ENCODE measurements at regions not wholly inside any gene's neighbourhood (a gene's known extent, or its start where the extent isn't known, plus 50 kb on each side); places are given as distances from the start of the nearest gene placed in this dataset.
"Not testable (repeated sequence)": the region's sequence is repeated elsewhere in the genome, so short reads cannot be mapped to it uniquely, and the experiment has no call there.

GRCh38 chr3:177620073-177620472 is 422.8 kb upstream of the TBL1XR1 start:
- WGBS (ENCODE audit: insufficient coverage, low lambda C conversion rate): 90% methylated on average over 4 of the region's 9 CpGs
- no peak overlapping the region for H3K27ac ChIP-seq (ENCODE audit: low read length)
- no peaks in the 10 kb centered on the region for H3K27me3 ChIP-seq (ENCODE audit: control insufficient read depth, insufficient read depth, low read length)
- no peaks in the 10 kb centered on the region for H3K9me3 ChIP-seq (ENCODE audit: control insufficient read depth, low read depth, low read length)
- no peaks in the 10 kb centered on the region for H3K36me3 ChIP-seq (ENCODE audit: control insufficient read depth, insufficient read depth, low read length)
- H3K4me1 ChIP-seq (ENCODE audit: control insufficient read depth, insufficient read depth, low read length): no peaks in the 10 kb centered on the region
- no peak overlapping the region for H3K4me3 ChIP-seq (ENCODE audit: low read length)
- no peak for DNase-seq

DNA sequence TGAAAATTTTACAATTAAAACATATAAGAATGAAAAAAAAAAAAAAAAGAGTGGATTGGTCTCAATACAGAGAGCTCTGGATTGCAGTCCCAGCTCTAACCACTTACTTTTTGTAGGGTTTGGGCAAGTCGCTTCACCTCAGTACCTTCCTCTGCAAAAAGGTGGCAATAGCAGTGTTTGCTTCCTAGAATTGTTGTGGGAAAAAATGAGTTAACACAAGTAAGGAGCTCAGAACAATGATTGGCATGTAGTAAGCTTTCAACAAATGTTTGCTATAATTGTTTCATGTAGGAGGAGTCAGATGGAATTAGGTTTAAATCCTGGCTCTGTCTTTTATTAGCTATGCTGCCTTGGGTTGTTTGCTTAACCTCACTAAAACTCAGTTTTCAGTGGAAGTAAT is 425.2 kb upstream of the TBL1XR1 start:
- no peak for DNase-seq
- Histone ChIP-seq H3K36me3 (ENCODE audit: control insufficient read depth, insufficient read depth, low read length) (no peaks in the 10 kb centered on the region), H3K4me1 (ENCODE audit: control insufficient read depth, insufficient read depth, low read length) (no peaks in the 10 kb centered on the region), H3K27me3 (ENCODE audit: control insufficient read depth, insufficient read depth, low read length) (no peaks in the 10 kb centered on the region), H3K4me3 (ENCODE audit: low read length) (no peak overlapping the region), H3K9me3 (ENCODE audit: control insufficient read depth, low read depth, low read length) (no peaks in the 10 kb centered on the region), H3K27ac (ENCODE audit: low read length) (no peak overlapping the region)
- 71% methylated on average over 1 of the region's 1 CpG for WGBS (ENCODE audit: insufficient coverage, low lambda C conversion rate)

DNA sequence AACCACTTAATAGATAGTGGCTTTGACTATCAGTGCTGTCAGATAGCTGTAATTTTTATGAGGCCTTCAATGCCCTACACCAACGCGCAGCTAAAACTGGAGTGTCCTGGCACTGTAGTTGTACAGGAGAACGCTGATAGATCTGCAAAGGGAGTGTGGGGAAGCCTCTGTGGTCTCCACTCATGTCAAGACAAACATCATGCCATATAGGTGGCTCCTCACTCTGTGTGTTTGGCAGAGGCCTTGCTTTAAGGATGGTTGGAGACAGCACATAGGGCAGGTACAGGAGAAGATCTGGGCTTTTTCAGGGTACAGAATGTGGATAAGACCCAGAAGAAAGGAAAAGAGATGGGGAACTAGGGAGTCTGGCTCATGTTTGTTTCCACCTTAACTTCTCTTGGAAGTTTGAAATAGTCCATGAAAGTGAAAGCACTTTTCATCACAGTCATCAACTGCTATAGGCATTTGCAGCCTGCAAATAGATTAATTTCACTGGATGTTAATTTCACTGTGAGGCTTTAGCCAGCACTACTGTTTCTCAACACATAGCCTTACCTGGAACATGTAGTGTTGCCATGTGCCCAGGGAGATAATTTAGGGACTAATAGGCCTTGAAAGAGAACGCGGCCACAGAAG is 425.8 kb upstream of the TBL1XR1 start:
- H3K4me1 ChIP-seq (ENCODE audit: control insufficient read depth, insufficient read depth, low read length): no peaks in the 10 kb centered on the region
- H3K36me3 ChIP-seq (ENCODE audit: control insufficient read depth, insufficient read depth, low read length): no peaks in the 10 kb centered on the region
- no CpG with 5 or more reads among the region's 5 CpGs for WGBS (ENCODE audit: insufficient coverage, low lambda C conversion rate)
- H3K9me3 ChIP-seq (ENCODE audit: control insufficient read depth, low read depth, low read length): no peaks in the 10 kb centered on the region
- peak in 1 of 2 donors; percentile 28 for DNase-seq
- H3K27me3 ChIP-seq (ENCODE audit: control insufficient read depth, insufficient read depth, low read length): no peaks in the 10 kb centered on the region
- H3K27ac ChIP-seq (ENCODE audit: low read length): no peak overlapping the region
- no peak overlapping the region for H3K4me3 ChIP-seq (ENCODE audit: low read length)

DNA sequence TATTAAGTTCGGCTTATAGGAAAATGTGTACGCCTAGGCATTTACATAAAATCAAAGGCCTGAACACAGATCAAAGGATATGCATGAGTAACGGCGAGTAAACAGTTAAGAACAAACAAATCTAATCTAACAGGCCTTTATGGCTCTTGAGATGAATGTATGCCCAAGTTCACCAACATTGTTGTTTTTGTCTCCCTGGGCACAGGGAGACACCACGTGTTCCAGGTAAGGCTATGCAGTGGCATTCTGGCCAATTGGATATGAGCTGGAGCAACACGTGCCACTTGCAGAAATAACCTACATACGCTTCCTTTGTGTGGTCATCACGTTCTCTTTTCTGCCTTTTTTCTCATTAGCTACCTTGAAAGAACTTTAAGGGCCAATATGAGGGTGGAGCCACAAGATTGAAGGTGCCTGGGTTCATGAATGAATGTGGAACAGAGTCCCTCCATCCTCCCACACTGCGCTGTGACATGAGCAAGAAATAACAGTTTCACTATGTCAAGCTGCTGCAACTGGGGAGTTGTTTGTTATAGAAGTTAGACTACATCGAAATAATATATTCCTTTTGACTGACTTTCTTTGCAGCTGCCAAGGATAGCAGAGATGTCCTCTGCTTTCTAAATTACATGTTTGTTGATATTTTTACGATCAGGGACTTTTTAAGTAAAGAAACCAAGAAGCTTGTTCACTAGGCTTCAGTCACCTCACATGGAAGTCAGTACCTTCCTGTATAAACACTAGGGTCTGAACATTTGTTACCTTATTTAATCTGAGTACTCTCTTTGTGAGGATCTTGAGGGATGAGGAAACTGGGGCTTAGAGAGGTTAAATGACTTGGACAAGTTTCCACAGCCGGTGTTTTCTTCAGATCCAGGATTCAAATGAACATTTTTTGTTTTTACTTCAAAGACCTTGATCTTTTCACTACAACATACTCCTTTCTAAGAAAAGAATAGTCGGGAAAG is 427.5 kb upstream of the TBL1XR1 start:
- no peaks in the 10 kb centered on the region for H3K9me3 ChIP-seq (ENCODE audit: control insufficient read depth, low read depth, low read length)
- no peak for DNase-seq
- H3K4me1 ChIP-seq (ENCODE audit: control insufficient read depth, insufficient read depth, low read length): no peaks in the 10 kb centered on the region
- no peaks in the 10 kb centered on the region for H3K36me3 ChIP-seq (ENCODE audit: control insufficient read depth, insufficient read depth, low read length)
- no peak overlapping the region for H3K4me3 ChIP-seq (ENCODE audit: low read length)
- 91% methylated on average over 6 of the region's 13 CpGs for WGBS (ENCODE audit: insufficient coverage, low lambda C conversion rate)
- no peak overlapping the region for H3K27ac ChIP-seq (ENCODE audit: low read length)
- H3K27me3 ChIP-seq (ENCODE audit: control insufficient read depth, insufficient read depth, low read length): no peaks in the 10 kb centered on the region

- Histone ChIP-seq H3K4me3 (ENCODE audit: low read length) (no peak overlapping the region), H3K27me3 (ENCODE audit: control insufficient read depth, insufficient read depth, low read length) (no peaks in the 10 kb centered on the region), H3K4me1 (ENCODE audit: control insufficient read depth, insufficient read depth, low read length) (no peaks in the 10 kb centered on the region), H3K36me3 (ENCODE audit: control insufficient read depth, insufficient read depth, low read length) (no peaks in the 10 kb centered on the region), H3K27ac (ENCODE audit: low read length) (no peak overlapping the region), H3K9me3 (ENCODE audit: control insufficient read depth, low read depth, low read length) (no peaks in the 10 kb centered on the region)
- no CpG with 5 or more reads among the region's 2 CpGs for WGBS (ENCODE audit: insufficient coverage, low lambda C conversion rate)
- DNase-seq: no peak
Measured at GRCh38 chr3:177626045-177626444, 428.8 kb upstream of the TBL1XR1 start.

GRCh38 chr3:177628095-177628719 is 430.9 kb upstream of the TBL1XR1 start:
- H3K9me3 ChIP-seq (ENCODE audit: control insufficient read depth, low read depth, low read length); DNase-seq; H3K4me1 ChIP-seq (ENCODE audit: control insufficient read depth, insufficient read depth, low read length); H3K27ac ChIP-seq (ENCODE audit: low read length); H3K4me3 ChIP-seq (ENCODE audit: low read length); H3K36me3 ChIP-seq (ENCODE audit: control insufficient read depth, insufficient read depth, low read length); H3K27me3 ChIP-seq (ENCODE audit: control insufficient read depth, insufficient read depth, low read length): not testable (repeated sequence)

- Histone ChIP-seq H3K9me3 (ENCODE audit: control insufficient read depth, low read depth, low read length) (no peaks in the 10 kb centered on the region), H3K27me3 (ENCODE audit: control insufficient read depth, insufficient read depth, low read length) (no peaks in the 10 kb centered on the region), H3K27ac (ENCODE audit: low read length) (no peak overlapping the region), H3K4me3 (ENCODE audit: low read length) (no peak overlapping the region), H3K36me3 (ENCODE audit: control insufficient read depth, insufficient read depth, low read length) (no peaks in the 10 kb centered on the region), H3K4me1 (ENCODE audit: control insufficient read depth, insufficient read depth, low read length) (no peaks in the 10 kb centered on the region)
- no CpG with 5 or more reads among the region's 3 CpGs for WGBS (ENCODE audit: insufficient coverage, low lambda C conversion rate)
- no peak for DNase-seq
Measured at GRCh38 chr3:177629276-177629675, 432.0 kb upstream of the TBL1XR1 start.

GRCh38 chr3:177633671-177634207 is 436.5 kb upstream of the TBL1XR1 start:
- Histone ChIP-seq H3K27me3 (ENCODE audit: control insufficient read depth, insufficient read depth, low read length) (no peaks in the 10 kb centered on the region), H3K27ac (ENCODE audit: low read length) (no peak overlapping the region)
- DNase-seq: no peak

GRCh38 chr3:177635601-177636106 is 438.4 kb upstream of the TBL1XR1 start:
- not testable (repeated sequence) for H3K36me3 ChIP-seq (ENCODE audit: control insufficient read depth, insufficient read depth, low read length); H3K9me3 ChIP-seq (ENCODE audit: control insufficient read depth, low read depth, low read length); H3K27me3 ChIP-seq (ENCODE audit: control insufficient read depth, insufficient read depth, low read length); DNase-seq; H3K4me3 ChIP-seq (ENCODE audit: low read length); H3K27ac ChIP-seq (ENCODE audit: low read length); H3K4me1 ChIP-seq (ENCODE audit: control insufficient read depth, insufficient read depth, low read length)
- 100% methylated on average over 3 of the region's 3 CpGs for WGBS (ENCODE audit: insufficient coverage, low lambda C conversion rate)

More at GRCh38 chr3:177633671-177634207, 436.5 kb upstream of the TBL1XR1 start:
- no peaks in the 10 kb centered on the region for H3K4me1 ChIP-seq (ENCODE audit: control insufficient read depth, insufficient read depth, low read length)
- H3K9me3 ChIP-seq (ENCODE audit: control insufficient read depth, low read depth, low read length): no peaks in the 10 kb centered on the region
- 90% methylated on average over 2 of the region's 5 CpGs for WGBS (ENCODE audit: insufficient coverage, low lambda C conversion rate)
- H3K4me3 ChIP-seq (ENCODE audit: low read length): no peak overlapping the region
- H3K36me3 ChIP-seq (ENCODE audit: control insufficient read depth, insufficient read depth, low read length): no peaks in the 10 kb centered on the region

DNA sequence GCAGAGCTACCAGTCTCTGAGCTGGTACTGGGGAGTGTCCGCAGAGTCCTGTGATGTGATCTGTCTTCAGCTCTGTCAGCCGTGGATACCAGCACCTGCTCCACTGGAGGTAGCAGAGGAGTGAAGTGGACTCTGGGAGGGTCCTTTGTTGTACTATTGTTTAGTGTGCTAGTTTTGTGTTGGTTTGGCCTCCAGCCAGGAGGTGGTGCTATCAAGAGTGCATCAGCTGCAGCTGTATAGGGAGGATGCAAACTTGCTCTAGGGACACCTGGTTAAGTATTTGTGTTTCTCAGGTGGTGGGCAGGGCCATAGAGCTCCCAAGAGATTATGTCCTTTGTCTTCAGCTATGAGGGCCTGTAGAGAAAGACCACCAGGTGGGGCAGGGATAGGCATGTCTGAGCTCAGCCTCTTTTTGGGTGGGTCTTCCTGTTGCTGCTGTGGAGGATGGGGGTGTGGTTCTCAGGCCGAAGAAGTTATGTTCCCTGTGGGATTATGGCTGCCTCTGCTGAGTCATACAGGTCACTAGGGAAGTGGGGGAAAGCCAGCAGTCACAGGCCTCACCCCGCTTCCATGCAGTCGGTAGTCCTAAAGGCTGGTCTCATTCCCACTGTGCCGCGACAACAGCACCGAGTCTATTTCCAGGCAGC is 443.2 kb upstream of the TBL1XR1 start:
- Histone ChIP-seq H3K27me3 (ENCODE audit: control insufficient read depth, insufficient read depth, low read length) (no peaks in the 10 kb centered on the region), H3K27ac (ENCODE audit: low read length) (no peak overlapping the region), H3K4me1 (ENCODE audit: control insufficient read depth, insufficient read depth, low read length) (no peaks in the 10 kb centered on the region), H3K4me3 (ENCODE audit: low read length) (no peak overlapping the region), H3K9me3 (ENCODE audit: control insufficient read depth, low read depth, low read length) (no peaks in the 10 kb centered on the region), H3K36me3 (ENCODE audit: control insufficient read depth, insufficient read depth, low read length) (no peaks in the 10 kb centered on the region)
- 0% methylated on average over 1 of the region's 8 CpGs for WGBS (ENCODE audit: insufficient coverage, low lambda C conversion rate)
- DNase-seq: no peak

All from large intestine (tissue), 3 donors.